Type B pancreatic cell (in vitro differentiated cells): ENCODE measurements at regions not wholly inside any gene's neighbourhood (a gene's known extent, or its start where the extent isn't known, plus 50 kb on each side); places are given as distances from the start of the nearest gene placed in this dataset.

Experiments
- DNase-seq: peaks from one replicate; pipeline ENCODE4 v3.0.0; 2021; ENCODE audit warnings: mixed read lengths; ENCODE audit not compliant: unreplicated experiment; ENCODE audit errors: extremely low spot score
- H3K27ac Mint-ChIP-seq: 2 replicates; pipeline ENCODE4 v1.8.0; 2021; ENCODE audit warnings: mild to moderate bottlenecking, mixed read lengths
- H3K27me3 Mint-ChIP-seq: 2 replicates; pipeline ENCODE4 v1.8.0; 2021; ENCODE audit warnings: mixed read lengths
- H3K36me3 Mint-ChIP-seq: 2 replicates; pipeline ENCODE4 v1.8.0; 2021; ENCODE audit warnings: mixed read lengths
- H3K4me1 Mint-ChIP-seq: one replicate; pipeline ENCODE4 v1.8.0; 2021; ENCODE audit warnings: mixed read lengths; ENCODE audit not compliant: unreplicated experiment
- H3K4me3 Mint-ChIP-seq: 2 replicates; pipeline ENCODE4 v1.8.0; 2021; ENCODE audit warnings: mild to moderate bottlenecking, mixed read lengths
- H3K9me3 Mint-ChIP-seq: 2 replicates; pipeline ENCODE4 v1.8.0; 2021; ENCODE audit warnings: mixed read lengths
- TF ChIP-seq, protein P1 (sequence below): fragments of 200-600 bp; sonication (generic); conservative IDR thresholded peaks from 2 replicates; pipeline ENCODE4 v1.5.0; 2021; ENCODE audit warnings: antibody characterized with exemption, mild to moderate bottlenecking

DNA sequence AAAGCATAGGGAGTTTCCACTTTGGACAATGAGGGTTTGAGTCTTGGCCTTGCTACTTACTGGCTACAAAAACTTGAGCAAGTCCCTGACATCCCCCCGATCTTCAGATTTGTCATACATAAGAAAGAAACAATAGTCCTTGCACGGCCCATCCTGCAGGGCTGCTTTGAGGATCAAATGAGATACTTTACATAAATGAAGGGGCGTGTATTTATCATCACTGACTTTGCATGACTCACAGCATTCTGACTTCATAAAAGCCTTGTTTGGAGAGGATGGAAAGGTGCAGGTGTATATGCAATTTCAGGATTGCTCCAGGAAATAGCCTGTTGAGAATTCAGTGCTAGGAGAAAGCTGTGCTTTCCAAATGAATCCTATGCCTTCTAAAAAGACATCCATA is 465.0 kb upstream of the MAF start:
- TF ChIP-seq, protein P1, sequence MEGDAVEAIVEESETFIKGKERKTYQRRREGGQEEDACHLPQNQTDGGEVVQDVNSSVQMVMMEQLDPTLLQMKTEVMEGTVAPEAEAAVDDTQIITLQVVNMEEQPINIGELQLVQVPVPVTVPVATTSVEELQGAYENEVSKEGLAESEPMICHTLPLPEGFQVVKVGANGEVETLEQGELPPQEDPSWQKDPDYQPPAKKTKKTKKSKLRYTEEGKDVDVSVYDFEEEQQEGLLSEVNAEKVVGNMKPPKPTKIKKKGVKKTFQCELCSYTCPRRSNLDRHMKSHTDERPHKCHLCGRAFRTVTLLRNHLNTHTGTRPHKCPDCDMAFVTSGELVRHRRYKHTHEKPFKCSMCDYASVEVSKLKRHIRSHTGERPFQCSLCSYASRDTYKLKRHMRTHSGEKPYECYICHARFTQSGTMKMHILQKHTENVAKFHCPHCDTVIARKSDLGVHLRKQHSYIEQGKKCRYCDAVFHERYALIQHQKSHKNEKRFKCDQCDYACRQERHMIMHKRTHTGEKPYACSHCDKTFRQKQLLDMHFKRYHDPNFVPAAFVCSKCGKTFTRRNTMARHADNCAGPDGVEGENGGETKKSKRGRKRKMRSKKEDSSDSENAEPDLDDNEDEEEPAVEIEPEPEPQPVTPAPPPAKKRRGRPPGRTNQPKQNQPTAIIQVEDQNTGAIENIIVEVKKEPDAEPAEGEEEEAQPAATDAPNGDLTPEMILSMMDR: no peak
- no peak overlapping the region for H3K4me3 Mint-ChIP-seq
- H3K36me3 Mint-ChIP-seq: no peaks in the 10 kb centered on the region
- H3K27me3 Mint-ChIP-seq: peaks cover 21% of the 10 kb centered on the region
- no peaks in the 10 kb centered on the region for H3K4me1 Mint-ChIP-seq
- peaks cover 4% of the 10 kb centered on the region for H3K9me3 Mint-ChIP-seq
- no peak for DNase-seq
- H3K27ac Mint-ChIP-seq: no peak overlapping the region

- H3K9me3 Mint-ChIP-seq: peaks cover 4% of the 10 kb centered on the region
- H3K4me3 Mint-ChIP-seq: no peak overlapping the region
- TF ChIP-seq, protein P1: no peak
- H3K4me1 Mint-ChIP-seq: no peaks in the 10 kb centered on the region
- H3K27ac Mint-ChIP-seq: no peak overlapping the region
- H3K36me3 Mint-ChIP-seq: no peaks in the 10 kb centered on the region
- H3K27me3 Mint-ChIP-seq: peaks cover 17% of the 10 kb centered on the region
- DNase-seq: no peak
Measured at GRCh38 chr16:80063713-80064069, 463.2 kb upstream of the MAF start.

DNA sequence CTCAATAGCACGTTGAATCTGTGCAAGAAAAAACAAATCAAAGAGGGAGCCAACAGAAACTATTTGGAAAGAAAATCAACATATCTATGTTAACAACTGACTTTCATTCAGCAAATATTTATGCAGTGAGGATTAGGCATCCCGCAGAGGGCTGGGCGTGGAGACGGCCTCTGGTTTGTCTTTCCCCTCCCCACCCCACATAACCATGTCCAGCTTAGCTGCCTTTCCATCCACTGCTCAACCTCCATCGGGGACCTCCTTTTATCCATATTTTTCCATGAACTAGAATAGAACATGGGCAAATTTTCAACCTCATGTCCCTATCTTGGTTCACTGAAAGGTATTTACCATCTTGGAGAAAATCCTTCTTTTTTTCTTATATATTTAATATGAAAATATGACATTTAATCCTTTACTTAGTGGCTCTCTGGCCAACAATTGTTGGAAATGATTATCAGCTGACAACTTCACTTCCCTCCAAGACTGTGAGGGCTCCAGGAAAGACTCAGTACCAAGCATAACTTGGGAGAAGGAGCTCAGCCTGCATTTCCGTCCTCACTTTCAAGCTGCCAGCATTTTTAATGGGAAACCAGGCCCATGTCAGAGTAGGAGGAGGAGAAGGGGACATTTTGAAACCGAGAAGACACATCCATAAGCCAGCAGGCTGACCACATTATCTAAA is 462.6 kb upstream of the MAF start:
- H3K27me3 Mint-ChIP-seq: peaks cover 12% of the 10 kb centered on the region
- DNase-seq: no peak
- no peaks in the 10 kb centered on the region for H3K36me3 Mint-ChIP-seq
- H3K9me3 Mint-ChIP-seq: peaks cover 4% of the 10 kb centered on the region
- TF ChIP-seq, protein P1: no peak
- H3K4me1 Mint-ChIP-seq: no peaks in the 10 kb centered on the region
- H3K4me3 Mint-ChIP-seq: no peak overlapping the region
- H3K27ac Mint-ChIP-seq: no peak overlapping the region

DNA sequence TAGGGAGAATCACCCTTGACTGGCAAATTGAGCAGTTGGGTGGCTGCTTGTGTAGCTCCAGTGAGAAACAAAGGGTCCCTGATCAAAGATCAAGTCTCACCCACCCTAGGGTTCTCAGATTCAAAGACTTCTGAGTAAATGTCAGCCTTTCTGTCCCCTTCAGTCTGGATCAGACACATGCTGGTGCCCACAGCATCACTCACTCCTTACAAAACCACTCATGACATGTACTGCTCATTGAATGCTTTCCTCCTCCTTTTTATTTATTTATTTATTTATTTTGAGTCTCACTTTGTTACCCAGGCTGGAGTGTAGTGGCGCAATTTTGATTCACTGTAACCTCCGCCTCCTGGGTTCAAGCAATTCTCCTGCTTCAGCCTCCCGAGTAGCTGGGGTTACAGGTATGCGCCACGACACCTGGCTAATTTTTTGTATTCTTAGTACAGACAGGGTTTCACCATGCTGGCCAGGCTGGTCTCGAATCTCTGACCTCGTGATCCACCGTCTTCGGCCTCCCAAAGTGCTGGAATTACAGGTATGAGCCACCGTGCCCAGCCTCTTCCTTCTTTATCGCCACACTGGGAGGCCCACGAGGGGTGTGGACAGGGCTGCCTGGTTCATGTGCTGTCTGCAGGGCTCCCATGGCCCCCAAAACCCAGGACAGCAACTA is 462.0 kb upstream of the MAF start:
- Mint-ChIP-seq H3K4me3 (no peak overlapping the region), H3K27me3 (peaks cover 15% of the 10 kb centered on the region), H3K36me3 (no peaks in the 10 kb centered on the region), H3K9me3 (peaks cover 4% of the 10 kb centered on the region), H3K4me1 (no peaks in the 10 kb centered on the region), H3K27ac (no peak overlapping the region)
- no peak for DNase-seq
- TF ChIP-seq, protein P1: no peak

- Mint-ChIP-seq H3K4me3 (no peak overlapping the region), H3K27me3 (peaks cover 15% of the 10 kb centered on the region)
Measured at GRCh38 chr16:80060470-80060869, 459.9 kb upstream of the MAF start.

More at GRCh38 chr16:80060470-80060869, 459.9 kb upstream of the MAF start:
- Mint-ChIP-seq H3K4me1 (no peaks in the 10 kb centered on the region), H3K36me3 (no peaks in the 10 kb centered on the region), H3K9me3 (peaks cover 2% of the 10 kb centered on the region), H3K27ac (no peak overlapping the region)
- no peak for DNase-seq
- TF ChIP-seq, protein P1: no peak
